IMR-90 (cell line): ENCODE measurements at regions not wholly inside any gene's neighbourhood (a gene's known extent, or its start where the extent isn't known, plus 50 kb on each side); places are given as distances from the start of the nearest gene placed in this dataset.

Source experiments
- ATAC-seq: fragments of 200-7000 bp; cut with Tn5 transposase; 2 replicates; pipeline ENCODE4 v1.9.1; 2020; ENCODE audit warnings: low read depth, mild to moderate bottlenecking, moderate library complexity
- BruUV-seq: library from RNA; stranded (reverse); fragments of 400-500 nt; replicated peaks from 2 replicates; lab custom pipeline; 2021; lab: Mats Ljungman, UMichigan
- CTCF ChIA-PET: fragments of 300-600 bp; formaldehyde crosslinking; extraction: SDS; loops from one replicate; lab custom pipeline; 2021; ENCODE audit warnings: antibody characterized with exemption; lab: Yijun Ruan, JAX
- POLR2A ChIA-PET: fragments of 300-600 bp; sonication (Branson Sonifier 250); formaldehyde crosslinking; loops from one replicate; lab custom pipeline; 2022; ENCODE audit warnings: antibody characterized with exemption; ENCODE audit not compliant: unreplicated experiment; lab: Charles Lee
- DNase-seq: peaks from one replicate; pipeline ENCODE4 v3.0.0; 2013
- H2AFZ ChIP-seq: replicated peaks from 2 replicates; pipeline ENCODE3; 2013; ENCODE audit warnings: low read length, mild to moderate bottlenecking; ENCODE audit not compliant: poor library complexity
- H2AK5ac ChIP-seq: 2 replicates; pipeline ENCODE4 v1.6.1; 2013; ENCODE audit warnings: low read depth, low read length, inconsistent platforms
- H2AK9ac ChIP-seq: replicated peaks from 2 replicates; pipeline ENCODE3; 2013; ENCODE audit warnings: mild to moderate bottlenecking, low read depth, low read length, moderate library complexity; ENCODE audit not compliant: poor library complexity
- H2BK120ac ChIP-seq: 2 replicates; pipeline ENCODE4 v1.6.1; 2013; ENCODE audit warnings: low read depth, low read length, inconsistent platforms
- H2BK15ac ChIP-seq: 3 replicates; pipeline ENCODE4 v1.6.1; 2013; ENCODE audit warnings: low read depth, low read length, inconsistent platforms
- H2BK20ac ChIP-seq: 2 replicates; pipeline ENCODE4 v1.6.1; 2013; ENCODE audit warnings: low read depth, mild to moderate bottlenecking, inconsistent platforms, low read length, moderate library complexity
- H2BK5ac ChIP-seq: 2 replicates; pipeline ENCODE4 v1.6.1; 2013; ENCODE audit warnings: mild to moderate bottlenecking, low read depth, low read length, inconsistent platforms; ENCODE audit not compliant: poor library complexity, severe bottlenecking
- H3K14ac ChIP-seq: replicated peaks from 2 replicates; pipeline ENCODE4 v1.6.1; 2013; ENCODE audit warnings: low read depth, low read length, inconsistent platforms
- H3K18ac ChIP-seq: 2 replicates; pipeline ENCODE4 v1.6.1; 2013; ENCODE audit warnings: low read depth, low read length, control low read depth
- H3K23ac ChIP-seq: 2 replicates; pipeline ENCODE4 v1.6.1; 2013; ENCODE audit warnings: low read depth, low read length, inconsistent platforms
- H3K27ac ChIP-seq: 2 replicates; pipeline ENCODE4 v1.5.1; 2013; ENCODE audit warnings: mild to moderate bottlenecking, control low read depth, low read length; ENCODE audit not compliant: insufficient read depth
- H3K27me3 ChIP-seq: 2 replicates; pipeline ENCODE4 v1.6.1; 2013; ENCODE audit warnings: low read length; ENCODE audit not compliant: control insufficient read depth, insufficient read depth
- H3K36me3 ChIP-seq: 2 replicates; pipeline ENCODE4 v1.6.1; 2013; ENCODE audit warnings: low read length, mixed read lengths; ENCODE audit not compliant: control insufficient read depth, insufficient read depth
- H3K4ac ChIP-seq: 2 replicates; pipeline ENCODE4 v1.6.1; 2013; ENCODE audit warnings: low read depth, low read length, inconsistent platforms
- H3K4me1 ChIP-seq: 2 replicates; pipeline ENCODE4 v1.6.1; 2013; ENCODE audit warnings: low read length, mixed read lengths; ENCODE audit not compliant: control insufficient read depth, insufficient read depth
- H3K4me2 ChIP-seq: 2 replicates; pipeline ENCODE4 v1.6.1; 2013; ENCODE audit warnings: low read depth, mild to moderate bottlenecking, control low read depth, low read length, moderate library complexity
- H3K4me3 ChIP-seq: 2 replicates; pipeline ENCODE4 v1.5.1; 2013; ENCODE audit warnings: low read depth, mild to moderate bottlenecking, control low read depth, low read length, moderate library complexity; ENCODE audit not compliant: insufficient read depth
- H3K56ac ChIP-seq: 2 replicates; pipeline ENCODE4 v1.6.1; 2013; ENCODE audit warnings: low read length, inconsistent platforms; ENCODE audit not compliant: insufficient read depth; ENCODE audit errors: extremely low read depth
- H3K79me1 ChIP-seq, 2 experiments: 2 replicates each; pipeline ENCODE4 v1.6.1; 2013; ENCODE audit warnings: low read length in 2 of 2, inconsistent platforms in 1 of 2, low read depth in 1 of 2
- H3K9ac ChIP-seq: 2 replicates; pipeline ENCODE4 v1.6.1; 2013; ENCODE audit warnings: low read depth, low read length, control low read depth
- H3K9me1 ChIP-seq: 2 replicates; pipeline ENCODE4 v1.6.1; 2013; ENCODE audit warnings: low read length, inconsistent platforms; ENCODE audit not compliant: insufficient read depth
- H3K9me3 ChIP-seq: 2 replicates; pipeline ENCODE4 v1.6.1; 2013; ENCODE audit warnings: low read length; ENCODE audit not compliant: control insufficient read depth, insufficient read depth
- H4K20me1 ChIP-seq: 2 replicates; pipeline ENCODE4 v1.6.1; 2013; ENCODE audit warnings: low read length, inconsistent platforms; ENCODE audit not compliant: insufficient read depth
- H4K5ac ChIP-seq: 2 replicates; pipeline ENCODE4 v1.6.1; 2013; ENCODE audit warnings: mild to moderate bottlenecking, low read depth, low read length, control low read depth
- H4K8ac ChIP-seq, 2 experiments: 2 replicates each; pipeline ENCODE4 v1.6.1; 2013; ENCODE audit warnings: low read depth in 2 of 2, low read length in 2 of 2, control low read depth in 1 of 2, inconsistent platforms in 1 of 2
- H4K91ac ChIP-seq: 2 replicates; pipeline ENCODE4 v1.6.1; 2013; ENCODE audit warnings: low read depth, low read length, inconsistent platforms; ENCODE audit not compliant: insufficient read depth
- BHLHE40 ChIP-seq: fragments of 150-350 bp; IDR thresholded peaks from 2 replicates; pipeline ENCODE4 v1.6.1; 2016; ENCODE audit warnings: mild to moderate bottlenecking, low read depth, low read length
- CEBPB ChIP-seq: IDR thresholded peaks from 2 replicates; pipeline ENCODE4 v1.6.1; 2012; ENCODE audit warnings: low read depth, low read length, improper control_type of control experiment
- ELK1 ChIP-seq: fragments of 150-350 bp; IDR thresholded peaks from 2 replicates; pipeline ENCODE4 v1.6.1; 2016; ENCODE audit warnings: low read depth, mild to moderate bottlenecking, low read length, moderate library complexity, borderline replicate concordance
- FOS ChIP-seq: fragments of 150-350 bp; IDR thresholded peaks from 2 replicates; pipeline ENCODE4 v1.6.1; 2016; ENCODE audit warnings: low read depth, low read length
- MAFK ChIP-seq: IDR thresholded peaks from 2 replicates; pipeline ENCODE4 v1.6.1; 2012; ENCODE audit warnings: low read depth, low read length, improper control_type of control experiment
- MXI1 ChIP-seq: IDR thresholded peaks from 2 replicates; pipeline ENCODE4 v1.6.1; 2012; ENCODE audit warnings: low read depth, mild to moderate bottlenecking, low read length, moderate library complexity, borderline replicate concordance
- NFE2L2 ChIP-seq: fragments of 150-350 bp; IDR thresholded peaks from 2 replicates; pipeline ENCODE4 v1.6.1; 2016; ENCODE audit warnings: low read depth, mild to moderate bottlenecking, low read length
- POLR2A ChIP-seq: IDR thresholded peaks from 2 replicates; pipeline ENCODE4 v1.6.1; 2012; ENCODE audit warnings: mild to moderate bottlenecking, low read depth, low read length
- RCOR1 ChIP-seq: IDR thresholded peaks from 2 replicates; pipeline ENCODE4 v1.6.1; 2012; ENCODE audit warnings: mild to moderate bottlenecking, low read length, improper control_type of control experiment; ENCODE audit not compliant: insufficient replicate concordance
- RFX5 ChIP-seq: IDR thresholded peaks from 2 replicates; pipeline ENCODE4 v1.8.0; 2012; ENCODE audit warnings: low read depth, mild to moderate bottlenecking, low read length, moderate library complexity
- SMC3 ChIP-seq: fragments of 150-350 bp; IDR thresholded peaks from 2 replicates; pipeline ENCODE4 v1.6.1; 2016; ENCODE audit warnings: low read depth, mild to moderate bottlenecking, antibody characterized with exemption, low read length, moderate library complexity
- WGBS, 2 experiments: methylation state at CpG; one replicate each; pipeline versions ENCODE4 v1.1.5 to v1.1.7; 2013; ENCODE audit warnings: missing lambda C conversion rate in 2 of 2; ENCODE audit not compliant: insufficient read length in 1 of 2; ENCODE audit errors: extremely low coverage in 2 of 2; 5-methylcytosine and 5-hydroxymethylcytosine counted together
- dilution Hi-C: fragments of 300-500 bp; cut with HindIII; formaldehyde crosslinking; loops from one replicate; pipeline ENCODE4 v1.14.3; 2018; ENCODE audit warnings: low sequenced_read_pairs; ENCODE audit not compliant: unreplicated experiment
- in situ Hi-C: fragments of 300-500 bp; cut with MboI; formaldehyde crosslinking; loops from 3 replicates; pipeline ENCODE4 v1.14.3; 2019; ENCODE audit warnings: low sequenced_read_pairs, inconsistent platforms, mixed read lengths
- intact Hi-C: fragments of 100-400 bp; cut with micrococcal nuclease; formaldehyde crosslinking; loops from 2 replicates; pipeline ENCODE4 v1.10.0; 2022
- TF ChIP-seq, protein P1 (sequence below): conservative IDR thresholded peaks from 2 replicates; pipeline ENCODE4 v1.5.1; 2012; ENCODE audit warnings: mild to moderate bottlenecking, low read depth, low read length, improper control_type of control experiment

GRCh38 chr11:44451706-44452105 is 113.8 kb upstream of the CD82 start:
- Histone ChIP-seq H3K9me1 (no peaks in the 10 kb centered on the region), H3K56ac (no peak overlapping the region), H3K79me1 (no peaks in the 10 kb centered on the region), H3K4ac (no peak overlapping the region), H4K91ac (no peak overlapping the region), H3K9me3 (no peaks in the 10 kb centered on the region), H3K4me1 (no peaks in the 10 kb centered on the region), H4K20me1 (no peaks in the 10 kb centered on the region), H3K4me2 (no peak overlapping the region), H2AK5ac (no peak overlapping the region), H2BK120ac (no peak overlapping the region), H3K36me3 (no peaks in the 10 kb centered on the region), H3K9ac (no peak overlapping the region), H2AK9ac (no peak overlapping the region), H3K27me3 (peaks cover 6% of the 10 kb centered on the region), H3K18ac (no peak overlapping the region), H2BK15ac (no peak overlapping the region), H4K5ac (no peak overlapping the region), H3K27ac (no peak overlapping the region), H2BK5ac (no peak overlapping the region), H3K4me3 (no peak overlapping the region), H3K14ac (no peak overlapping the region), H2BK20ac (no peak overlapping the region), H4K8ac (no peak overlapping the region), H2AFZ (no peak overlapping the region), H3K23ac (no peak overlapping the region)
- intact Hi-C loops (no loop called here), dilution Hi-C loops (no loop called here), in situ Hi-C loops (no loop called here)
- CTCF ChIA-PET = no interaction called here
- POLR2A ChIA-PET = no interaction called here
- ATAC-seq = no peak
- no peak for DNase-seq
- TF ChIP-seq, protein P1, sequence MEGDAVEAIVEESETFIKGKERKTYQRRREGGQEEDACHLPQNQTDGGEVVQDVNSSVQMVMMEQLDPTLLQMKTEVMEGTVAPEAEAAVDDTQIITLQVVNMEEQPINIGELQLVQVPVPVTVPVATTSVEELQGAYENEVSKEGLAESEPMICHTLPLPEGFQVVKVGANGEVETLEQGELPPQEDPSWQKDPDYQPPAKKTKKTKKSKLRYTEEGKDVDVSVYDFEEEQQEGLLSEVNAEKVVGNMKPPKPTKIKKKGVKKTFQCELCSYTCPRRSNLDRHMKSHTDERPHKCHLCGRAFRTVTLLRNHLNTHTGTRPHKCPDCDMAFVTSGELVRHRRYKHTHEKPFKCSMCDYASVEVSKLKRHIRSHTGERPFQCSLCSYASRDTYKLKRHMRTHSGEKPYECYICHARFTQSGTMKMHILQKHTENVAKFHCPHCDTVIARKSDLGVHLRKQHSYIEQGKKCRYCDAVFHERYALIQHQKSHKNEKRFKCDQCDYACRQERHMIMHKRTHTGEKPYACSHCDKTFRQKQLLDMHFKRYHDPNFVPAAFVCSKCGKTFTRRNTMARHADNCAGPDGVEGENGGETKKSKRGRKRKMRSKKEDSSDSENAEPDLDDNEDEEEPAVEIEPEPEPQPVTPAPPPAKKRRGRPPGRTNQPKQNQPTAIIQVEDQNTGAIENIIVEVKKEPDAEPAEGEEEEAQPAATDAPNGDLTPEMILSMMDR = no peak
- TF ChIP-seq CEBPB = no peak
- TF ChIP-seq RCOR1 = no peak
- TF ChIP-seq SMC3 = no peak
- TF ChIP-seq RFX5 = no peak
- no peak for TF ChIP-seq BHLHE40
- no peak for TF ChIP-seq MXI1
- TF ChIP-seq FOS = no peak
- TF ChIP-seq MAFK = no peak
- TF ChIP-seq ELK1 = no peak
- no peak for TF ChIP-seq NFE2L2
- no peak for TF ChIP-seq POLR2A
- no TSS peak for BruUV-seq
- no CpG with 5 or more reads among the region's 3 CpGs for WGBS, 2 experiments
